ENCODE measurements at regions not wholly inside any gene's neighbourhood (a gene's known extent, or its start where the extent isn't known, plus 50 kb on each side); places are given as distances from the start of the nearest gene placed in this dataset.

GRCh38 chr5:125006011-125006685, 259.7 kb upstream of the ZNF608 start:
- TF ChIP-seq POLR2AphosphoS5 (IDR thresholded peaks at IDR 0.05; ENCODE audit: insufficient read depth, low read depth, low read length) (no peak), POLR2A (IDR thresholded peaks at IDR 0.05; ENCODE audit: low read depth, low read length) (no peak), CTCF (IDR thresholded peaks at IDR 0.05; ENCODE audit: extremely low read depth in 1 of 2, insufficient read depth in 1 of 2, low read depth in 1 of 2, low read length in 2 of 2) (no peak), MYC (IDR thresholded peaks at IDR 0.05; ENCODE audit: low read depth, low read length) (no peak), EZH2 (IDR thresholded peaks at IDR 0.05; ENCODE audit: borderline replicate concordance, low read depth, low read length, severe bottlenecking) (no peak), GATA2 (IDR thresholded peaks at IDR 0.05; ENCODE audit: insufficient read depth, insufficient read length, low read depth, low read length) (no peak), MAX (IDR thresholded peaks at IDR 0.05; ENCODE audit: insufficient read depth, insufficient read length) (no peak), FOS (IDR thresholded peaks at IDR 0.05; ENCODE audit: borderline replicate concordance, insufficient read depth, low read length) (no peak), JUN (IDR thresholded peaks at IDR 0.05; ENCODE audit: borderline replicate concordance, insufficient read depth, insufficient read length, low read depth) (no peak)

All from endothelial cell of umbilical vein (primary cell).